ENCODE measurements at regions not wholly inside any gene's neighbourhood (a gene's known extent, or its start where the extent isn't known, plus 50 kb on each side); places are given as distances from the start of the nearest gene placed in this dataset.

GRCh38 chr12:73277971-73278370 is 1005.8 kb downstream of the TRHDE start:
- Mint-ChIP-seq H3K4me1 (no peaks in the 10 kb centered on the region), H3K36me3 (no peaks in the 10 kb centered on the region), H3K9me3 (peaks cover 4% of the 10 kb centered on the region), H3K4me3 (no peak overlapping the region), H3K27ac (no peak overlapping the region), H3K27me3 (ENCODE audit: low read depth) (no peaks in the 10 kb centered on the region)
- TF ChIP-seq, protein P1, sequence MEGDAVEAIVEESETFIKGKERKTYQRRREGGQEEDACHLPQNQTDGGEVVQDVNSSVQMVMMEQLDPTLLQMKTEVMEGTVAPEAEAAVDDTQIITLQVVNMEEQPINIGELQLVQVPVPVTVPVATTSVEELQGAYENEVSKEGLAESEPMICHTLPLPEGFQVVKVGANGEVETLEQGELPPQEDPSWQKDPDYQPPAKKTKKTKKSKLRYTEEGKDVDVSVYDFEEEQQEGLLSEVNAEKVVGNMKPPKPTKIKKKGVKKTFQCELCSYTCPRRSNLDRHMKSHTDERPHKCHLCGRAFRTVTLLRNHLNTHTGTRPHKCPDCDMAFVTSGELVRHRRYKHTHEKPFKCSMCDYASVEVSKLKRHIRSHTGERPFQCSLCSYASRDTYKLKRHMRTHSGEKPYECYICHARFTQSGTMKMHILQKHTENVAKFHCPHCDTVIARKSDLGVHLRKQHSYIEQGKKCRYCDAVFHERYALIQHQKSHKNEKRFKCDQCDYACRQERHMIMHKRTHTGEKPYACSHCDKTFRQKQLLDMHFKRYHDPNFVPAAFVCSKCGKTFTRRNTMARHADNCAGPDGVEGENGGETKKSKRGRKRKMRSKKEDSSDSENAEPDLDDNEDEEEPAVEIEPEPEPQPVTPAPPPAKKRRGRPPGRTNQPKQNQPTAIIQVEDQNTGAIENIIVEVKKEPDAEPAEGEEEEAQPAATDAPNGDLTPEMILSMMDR (IDR thresholded peaks at IDR 0.05; ENCODE audit: unreplicated experiment): no peak
- no peak for DNase-seq (ENCODE audit: low spot score in 2 of 2, unreplicated experiment in 2 of 2)

DNA sequence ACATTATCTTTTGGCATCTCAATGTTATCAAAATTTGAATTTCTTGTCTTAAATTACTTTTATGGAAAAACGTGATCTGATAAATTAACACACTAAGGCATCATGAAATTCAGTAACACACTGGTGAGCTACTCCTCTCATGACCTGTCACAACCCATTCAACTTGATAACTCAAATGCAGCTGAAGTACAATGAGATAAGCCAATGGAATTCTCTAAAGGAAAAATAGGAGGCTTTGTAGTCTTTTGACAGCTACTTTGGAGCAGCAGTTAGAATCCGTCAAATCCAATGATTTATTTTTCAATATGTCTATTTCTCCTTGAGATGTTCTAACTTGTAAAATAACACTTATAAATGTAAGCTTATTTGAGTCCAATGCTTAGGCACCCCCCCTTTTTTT is 1029.4 kb downstream of the TRHDE start:
- Mint-ChIP-seq H3K4me3 (no peak overlapping the region), H3K27ac (no peak overlapping the region), H3K4me1 (no peaks in the 10 kb centered on the region), H3K36me3 (no peaks in the 10 kb centered on the region), H3K27me3 (ENCODE audit: low read depth) (no peaks in the 10 kb centered on the region), H3K9me3 (peaks cover 8% of the 10 kb centered on the region)
- TF ChIP-seq, protein P1 (IDR thresholded peaks at IDR 0.05; ENCODE audit: unreplicated experiment): no peak
- DNase-seq (ENCODE audit: low spot score in 2 of 2, unreplicated experiment in 2 of 2): no peak

DNA sequence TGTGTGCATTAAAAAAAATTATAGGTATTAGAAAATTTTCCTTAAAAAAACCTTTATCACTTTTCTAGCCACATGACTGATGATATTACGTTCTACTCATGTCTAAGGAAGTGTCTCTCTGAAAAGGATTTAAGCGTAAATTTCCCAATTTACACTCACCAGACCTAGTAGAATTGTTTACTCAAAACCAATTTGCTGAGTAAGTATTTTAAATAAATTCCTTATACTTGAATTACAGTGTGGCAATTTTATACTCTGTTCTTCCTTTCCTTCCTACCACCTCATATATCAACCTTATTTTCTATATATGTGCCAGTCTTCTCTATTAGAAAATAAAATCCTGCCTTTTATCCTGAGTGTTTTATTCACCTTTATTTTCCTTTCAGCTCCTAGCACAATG is 1035.1 kb downstream of the TRHDE start:
- Mint-ChIP-seq H3K27me3 (ENCODE audit: low read depth) (no peaks in the 10 kb centered on the region), H3K36me3 (no peaks in the 10 kb centered on the region), H3K9me3 (peaks cover 14% of the 10 kb centered on the region), H3K4me1 (no peaks in the 10 kb centered on the region), H3K27ac (no peak overlapping the region), H3K4me3 (no peak overlapping the region)
- TF ChIP-seq, protein P1 (IDR thresholded peaks at IDR 0.05; ENCODE audit: unreplicated experiment): no peak
- no peak for DNase-seq (ENCODE audit: low spot score in 2 of 2, unreplicated experiment in 2 of 2)

DNA sequence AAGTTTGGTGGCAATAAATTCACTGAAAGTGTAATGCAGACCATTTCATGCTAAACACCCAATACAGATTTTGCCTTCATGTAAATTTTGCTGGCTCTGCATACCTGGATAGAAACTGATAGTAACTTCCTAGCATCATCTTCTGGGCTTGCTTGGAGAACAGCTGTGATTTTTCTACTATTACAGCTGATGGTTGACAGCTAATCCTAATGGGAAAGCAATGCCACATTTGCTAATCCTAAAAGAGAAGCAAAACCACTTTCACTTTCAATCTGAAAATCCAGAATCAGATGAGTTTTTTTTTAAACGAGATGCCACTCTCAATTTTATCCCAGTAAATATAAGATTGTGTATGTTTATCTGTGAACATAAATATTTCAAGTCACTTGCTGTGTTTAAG is 1035.9 kb downstream of the TRHDE start:
- Mint-ChIP-seq H3K36me3 (no peaks in the 10 kb centered on the region), H3K27me3 (ENCODE audit: low read depth) (no peaks in the 10 kb centered on the region), H3K9me3 (peaks cover 21% of the 10 kb centered on the region), H3K4me1 (no peaks in the 10 kb centered on the region), H3K4me3 (no peak overlapping the region), H3K27ac (no peak overlapping the region)
- DNase-seq (ENCODE audit: low spot score in 2 of 2, unreplicated experiment in 2 of 2): no peak
- TF ChIP-seq, protein P1 (IDR thresholded peaks at IDR 0.05; ENCODE audit: unreplicated experiment): no peak

- Mint-ChIP-seq H3K4me3 (no peak overlapping the region), H3K36me3 (no peaks in the 10 kb centered on the region), H3K9me3 (peaks cover 23% of the 10 kb centered on the region), H3K27ac (no peak overlapping the region), H3K27me3 (ENCODE audit: low read depth) (no peaks in the 10 kb centered on the region), H3K4me1 (no peaks in the 10 kb centered on the region)
- DNase-seq (ENCODE audit: low spot score in 2 of 2, unreplicated experiment in 2 of 2): no peak
- TF ChIP-seq, protein P1 (IDR thresholded peaks at IDR 0.05; ENCODE audit: unreplicated experiment): no peak
These were observed 1036.6 kb downstream of the TRHDE start for GRCh38 chr12:73308747-73309146.

DNA sequence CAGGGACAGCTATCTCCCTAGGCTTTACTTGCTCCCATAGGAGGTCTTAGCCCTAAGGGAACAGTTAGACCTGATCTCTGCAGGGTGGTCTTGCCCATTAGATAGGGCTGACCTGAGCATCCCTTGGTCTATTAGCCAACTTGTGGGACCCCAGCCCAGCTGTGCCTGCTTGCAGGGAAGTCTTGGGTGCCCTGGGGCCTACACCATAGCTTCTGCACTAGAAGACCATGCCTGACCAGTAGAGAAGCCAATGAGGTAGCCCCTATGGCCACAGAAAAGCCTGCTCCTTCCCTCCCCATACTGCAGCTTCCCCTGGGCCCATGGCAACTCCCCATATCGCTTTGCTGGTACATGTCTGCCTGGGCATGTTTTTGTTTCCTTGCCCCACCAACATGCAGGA is 1049.1 kb downstream of the TRHDE start:
- no peaks in the 10 kb centered on the region for H3K4me1 Mint-ChIP-seq
- H3K36me3 Mint-ChIP-seq: peaks cover 1% of the 10 kb centered on the region
- H3K4me3 Mint-ChIP-seq: no peak overlapping the region
- no peaks in the 10 kb centered on the region for H3K27me3 Mint-ChIP-seq (ENCODE audit: low read depth)
- no peak for DNase-seq (ENCODE audit: low spot score in 2 of 2, unreplicated experiment in 2 of 2)
- peaks cover 39% of the 10 kb centered on the region for H3K9me3 Mint-ChIP-seq
- TF ChIP-seq, protein P1 (IDR thresholded peaks at IDR 0.05; ENCODE audit: unreplicated experiment): no peak
- H3K27ac Mint-ChIP-seq: no peak overlapping the region

All from mesothelial cell of epicardium (in vitro differentiated cells).